ENCODE measurements at regions not wholly inside any gene's neighbourhood (a gene's known extent, or its start where the extent isn't known, plus 50 kb on each side); places are given as distances from the start of the nearest gene placed in this dataset.
A peak's percentile ranks its signal among the peaks of the same experiment; 100 is the strongest.
"Not testable (repeated sequence)": the region's sequence is repeated elsewhere in the genome, so short reads cannot be mapped to it uniquely, and the experiment has no call there.

DNA sequence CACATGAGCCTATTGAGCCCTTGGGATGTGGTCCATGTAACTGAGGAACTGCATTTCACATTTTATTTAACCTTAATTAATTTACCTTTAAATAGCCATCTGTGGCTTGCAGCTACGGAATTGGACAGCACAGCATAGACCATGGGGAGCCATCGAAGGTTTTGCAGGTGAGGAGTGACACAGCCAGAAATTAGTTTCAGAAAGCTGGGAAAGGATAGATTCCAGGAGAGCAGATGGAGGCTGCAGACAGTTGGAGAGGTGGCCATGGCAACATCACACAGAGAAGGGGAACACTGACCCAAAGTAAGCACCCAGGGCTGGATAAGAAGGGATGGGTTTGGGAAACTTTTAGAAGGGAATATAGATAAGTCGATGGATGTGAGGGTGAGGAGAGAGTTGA, 100.1 kb upstream of the SLC6A11 start:
- Histone ChIP-seq H3K4me3 (no peak overlapping the region), H3K36me3 (no peaks in the 10 kb centered on the region), H3K27me3 (replicated peaks) (peaks cover 14% of the 10 kb centered on the region), H3K9me3 (replicated peaks) (no peaks in the 10 kb centered on the region), H3K27ac (no peak overlapping the region), H3K4me1 (replicated peaks) (no peaks in the 10 kb centered on the region)
- no peak for DNase-seq (ENCODE audit: low read depth in 1 of 2, low spot score in 2 of 2)

DNA sequence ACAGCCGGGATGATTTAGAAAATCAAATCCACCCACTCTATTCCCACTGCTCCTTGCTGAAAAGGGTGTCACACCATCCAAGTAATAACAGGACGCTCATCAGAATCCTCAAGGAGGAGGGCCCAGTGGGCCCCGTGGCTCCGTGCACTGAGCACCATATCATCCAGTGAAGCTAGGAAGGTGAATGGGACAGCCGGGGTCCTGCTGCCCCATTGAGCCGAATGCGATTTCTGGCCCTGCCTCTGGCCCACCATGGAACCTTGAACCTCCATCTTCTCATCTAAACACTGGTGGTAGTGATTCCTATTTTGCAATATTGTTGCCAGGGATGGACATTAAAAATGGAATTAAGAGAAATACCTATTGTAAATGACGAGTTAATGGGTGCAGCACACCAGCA, 99.1 kb upstream of the SLC6A11 start:
- Histone ChIP-seq H3K27me3 (replicated peaks) (peaks cover 11% of the 10 kb centered on the region), H3K9me3 (replicated peaks) (no peaks in the 10 kb centered on the region), H3K4me3 (no peak overlapping the region), H3K4me1 (replicated peaks) (no peaks in the 10 kb centered on the region), H3K27ac (no peak overlapping the region), H3K36me3 (no peaks in the 10 kb centered on the region)
- no peak for DNase-seq (ENCODE audit: low read depth in 1 of 2, low spot score in 2 of 2)

DNA sequence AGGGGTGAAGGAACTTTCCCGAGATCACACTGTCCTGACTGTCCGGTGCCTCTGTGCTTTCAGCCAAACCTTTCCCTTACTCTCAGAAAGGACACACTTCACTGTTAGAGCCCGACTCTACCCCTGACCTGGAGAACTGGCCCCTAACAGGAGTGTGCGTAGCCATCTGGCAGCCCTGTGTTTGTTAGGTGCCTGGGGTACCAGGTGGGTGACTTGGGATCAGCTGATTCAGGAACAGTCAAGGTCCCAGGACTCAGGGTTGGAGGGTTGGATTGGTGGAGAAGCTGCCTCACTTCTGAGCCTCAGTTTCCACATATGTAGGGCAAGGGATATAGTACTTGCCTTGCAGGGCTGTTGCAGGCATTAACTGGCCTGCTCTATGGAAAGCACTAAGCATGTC, 98.3 kb upstream of the SLC6A11 start:
- no peaks in the 10 kb centered on the region for H3K36me3 ChIP-seq
- H3K9me3 ChIP-seq (replicated peaks), result no peaks in the 10 kb centered on the region
- H3K27ac ChIP-seq, result no peak overlapping the region
- H3K4me3 ChIP-seq, result no peak overlapping the region
- no peaks in the 10 kb centered on the region for H3K4me1 ChIP-seq (replicated peaks)
- peaks cover 11% of the 10 kb centered on the region for H3K27me3 ChIP-seq (replicated peaks)
- no peak for DNase-seq (ENCODE audit: low read depth in 1 of 2, low spot score in 2 of 2)

DNA sequence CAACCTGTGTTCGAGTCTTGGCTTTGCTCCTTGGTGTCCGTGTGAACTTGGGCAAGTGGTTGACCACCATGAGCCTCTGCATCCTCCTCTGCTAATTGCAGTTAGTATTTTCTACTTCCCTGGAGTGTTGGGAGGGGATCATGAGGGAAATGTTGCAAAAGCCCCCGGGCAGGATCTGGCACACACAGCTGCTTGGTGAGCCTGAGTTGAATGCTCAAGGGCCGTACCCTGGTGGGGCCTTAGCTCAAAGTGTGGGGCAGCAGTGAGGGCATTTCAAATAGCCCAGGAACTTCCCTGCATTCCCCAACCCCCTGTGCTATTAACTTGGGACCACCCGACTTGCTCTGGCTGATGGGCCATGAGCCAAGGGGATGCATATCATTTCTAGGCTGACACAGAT, 94.9 kb upstream of the SLC6A11 start:
- Histone ChIP-seq H3K9me3 (replicated peaks) (no peaks in the 10 kb centered on the region), H3K27ac (no peak overlapping the region), H3K36me3 (no peaks in the 10 kb centered on the region), H3K4me1 (replicated peaks) (no peaks in the 10 kb centered on the region), H3K27me3 (replicated peaks) (no peaks in the 10 kb centered on the region; the same call in 1 of the 2 replicates), H3K4me3 (no peak overlapping the region)
- DNase-seq (ENCODE audit: low read depth in 1 of 2, low spot score in 2 of 2), result no peak

DNA sequence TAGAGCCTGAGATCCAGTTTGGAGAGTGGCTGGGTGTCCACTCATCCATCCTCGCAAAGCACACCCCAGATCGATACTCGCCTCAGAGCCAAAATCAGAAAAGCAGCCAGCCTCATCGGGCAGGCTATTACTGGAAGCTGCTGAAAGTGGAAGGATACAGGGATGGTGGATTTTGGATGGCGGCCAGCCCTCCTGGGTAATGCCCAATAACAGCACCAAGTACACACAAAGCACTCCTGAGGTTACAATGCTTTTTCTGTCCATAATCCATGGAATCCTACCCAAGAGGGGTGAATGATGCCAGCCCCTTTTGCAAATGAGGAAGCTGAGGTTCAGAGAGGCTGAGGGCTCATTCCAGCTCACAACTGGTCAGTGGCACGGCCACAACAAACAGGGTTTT, 93.1 kb upstream of the SLC6A11 start:
- H3K9me3 ChIP-seq (replicated peaks), result no peaks in the 10 kb centered on the region
- no peaks in the 10 kb centered on the region for H3K4me1 ChIP-seq (replicated peaks)
- H3K27me3 ChIP-seq (replicated peaks), result no peaks in the 10 kb centered on the region; the same call in 1 of the 2 replicates
- DNase-seq (ENCODE audit: low read depth in 1 of 2, low spot score in 2 of 2), result no peak
- no peak overlapping the region for H3K27ac ChIP-seq
- no peaks in the 10 kb centered on the region for H3K36me3 ChIP-seq
- H3K4me3 ChIP-seq, result no peak overlapping the region

DNA sequence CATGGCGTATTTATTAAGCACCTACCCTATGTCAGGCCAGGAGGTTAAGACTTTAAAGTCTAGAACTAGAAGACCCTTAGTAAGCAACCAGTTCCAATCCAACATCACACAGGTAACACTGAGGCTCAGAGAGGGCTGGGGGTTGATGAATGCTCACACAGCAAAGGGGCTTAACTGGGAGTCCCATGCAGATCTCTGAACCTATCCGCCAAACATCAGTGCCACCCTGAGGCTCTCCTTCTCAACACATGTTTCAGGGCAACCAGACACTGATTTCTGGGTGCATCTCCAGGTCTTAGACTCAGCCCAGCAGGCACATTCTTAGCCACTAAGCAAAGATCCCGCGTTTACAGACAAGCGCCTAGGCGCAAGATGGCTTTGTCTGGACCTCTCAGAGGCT, 92.0 kb upstream of the SLC6A11 start:
- no peaks in the 10 kb centered on the region for H3K4me1 ChIP-seq (replicated peaks)
- H3K27me3 ChIP-seq (replicated peaks), result no peaks in the 10 kb centered on the region; the same call in 1 of the 2 replicates

DNA sequence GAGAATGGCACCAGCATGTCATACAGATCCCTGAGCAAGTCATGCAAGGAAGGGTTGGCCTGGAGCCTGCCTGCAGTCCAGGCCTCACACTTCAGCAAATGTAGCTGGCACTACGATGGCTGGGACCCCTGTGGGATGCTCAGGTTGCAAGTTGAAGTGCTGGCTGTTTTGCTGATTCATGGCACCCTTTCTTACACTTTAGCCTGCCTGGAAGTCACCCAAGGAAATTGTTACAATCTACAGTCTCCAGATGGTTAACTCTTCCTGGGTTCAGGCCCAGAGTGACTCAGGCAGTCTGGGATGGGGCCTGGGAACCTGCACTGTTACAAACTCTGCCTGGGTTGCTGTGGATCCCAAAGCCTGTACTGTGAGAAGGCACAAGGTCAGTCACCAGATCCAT, 91.0 kb upstream of the SLC6A11 start:
- Histone ChIP-seq H3K27ac (no peak overlapping the region), H3K4me3 (no peak overlapping the region), H3K4me1 (replicated peaks) (no peaks in the 10 kb centered on the region), H3K9me3 (replicated peaks) (no peaks in the 10 kb centered on the region), H3K36me3 (no peaks in the 10 kb centered on the region), H3K27me3 (replicated peaks) (no peaks in the 10 kb centered on the region; the same call in 1 of the 2 replicates)
- no peak for DNase-seq (ENCODE audit: low read depth in 1 of 2, low spot score in 2 of 2)

More for the DNA sequence above, 92.0 kb upstream of the SLC6A11 start:
- Histone ChIP-seq H3K9me3 (replicated peaks) (no peaks in the 10 kb centered on the region), H3K27ac (no peak overlapping the region), H3K4me3 (no peak overlapping the region), H3K36me3 (no peaks in the 10 kb centered on the region)
- DNase-seq (ENCODE audit: low read depth in 1 of 2, low spot score in 2 of 2), result no peak

DNA sequence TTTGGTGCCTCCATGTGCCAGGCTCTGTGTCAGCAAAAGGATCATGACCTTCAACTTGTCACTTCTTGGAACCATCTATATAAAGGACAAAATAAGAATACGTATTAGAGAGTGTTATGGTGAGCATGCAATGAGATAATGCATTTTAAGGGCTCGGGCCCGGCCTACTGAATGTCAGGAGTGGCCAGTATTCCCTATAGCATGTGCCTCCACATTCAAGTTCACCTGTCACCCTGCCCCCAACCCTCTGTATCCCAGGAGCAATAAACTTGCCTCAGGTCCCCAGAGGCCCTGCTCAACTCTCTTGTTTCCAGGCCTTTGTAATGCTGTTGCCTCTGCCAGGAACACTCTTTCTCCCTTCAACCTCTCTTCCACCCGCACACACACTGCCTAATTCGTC, 90.2 kb upstream of the SLC6A11 start:
- Histone ChIP-seq H3K27ac (no peak overlapping the region), H3K9me3 (replicated peaks) (no peaks in the 10 kb centered on the region), H3K27me3 (replicated peaks) (no peaks in the 10 kb centered on the region; the same call in 1 of the 2 replicates), H3K36me3 (no peaks in the 10 kb centered on the region), H3K4me3 (no peak overlapping the region), H3K4me1 (replicated peaks) (no peaks in the 10 kb centered on the region)
- no peak for DNase-seq (ENCODE audit: low read depth in 1 of 2, low spot score in 2 of 2)

DNA sequence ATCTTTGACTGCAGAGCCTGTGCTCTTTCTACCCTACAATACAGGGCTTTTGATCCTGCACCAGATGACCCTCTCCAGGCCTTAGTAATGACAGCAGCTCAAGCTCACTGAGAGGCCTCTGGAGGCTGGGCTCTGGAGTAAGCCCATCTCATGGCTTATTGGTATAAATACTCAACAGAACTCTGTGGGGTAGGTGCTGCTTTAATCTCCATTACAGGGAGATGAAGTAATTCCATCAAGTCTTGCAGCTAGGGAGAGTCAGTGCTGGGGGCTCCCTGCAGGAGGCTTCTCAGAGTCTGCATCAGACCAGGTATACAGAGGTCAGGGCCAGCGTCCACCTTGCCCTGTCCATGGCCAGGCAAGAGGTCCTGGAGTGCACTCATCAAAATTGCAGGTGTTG, 89.2 kb upstream of the SLC6A11 start:
- Histone ChIP-seq H3K4me1 (replicated peaks) (no peaks in the 10 kb centered on the region), H3K27ac (no peak overlapping the region), H3K36me3 (no peaks in the 10 kb centered on the region), H3K9me3 (replicated peaks) (no peaks in the 10 kb centered on the region), H3K4me3 (no peak overlapping the region), H3K27me3 (replicated peaks) (no peaks in the 10 kb centered on the region)
- no peak for DNase-seq (ENCODE audit: low read depth in 1 of 2, low spot score in 2 of 2)

DNA sequence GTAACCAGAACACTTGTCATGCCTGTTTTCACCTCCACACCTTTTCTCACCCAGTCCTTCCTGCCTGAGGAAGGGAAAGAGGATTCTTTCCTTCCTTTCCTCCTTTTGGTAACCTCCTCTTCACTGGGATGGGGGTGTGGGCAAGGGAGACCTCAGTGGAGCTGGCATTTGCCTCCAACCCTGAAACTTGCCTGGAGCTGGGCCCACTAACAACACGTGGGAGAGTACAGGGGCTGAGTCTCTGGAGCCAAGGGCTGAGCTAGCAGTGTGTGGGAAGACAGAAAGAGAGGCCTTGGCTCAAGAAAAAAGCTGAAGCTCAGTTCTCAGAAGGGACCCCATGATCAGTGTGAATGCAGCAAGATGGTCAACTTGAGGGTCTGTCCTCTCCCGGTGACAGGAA, 86.6 kb upstream of the SLC6A11 start:
- DNase-seq (ENCODE audit: low read depth in 1 of 2, low spot score in 2 of 2), result no peak
- 0 out of 2 replicates have a peak, but pooled peaks cover 9% of the 10 kb centered on the region for H3K9me3 ChIP-seq (replicated peaks)
- H3K4me3 ChIP-seq, result no peak overlapping the region
- H3K27me3 ChIP-seq (replicated peaks), result no peaks in the 10 kb centered on the region
- no peaks in the 10 kb centered on the region for H3K36me3 ChIP-seq
- no peaks in the 10 kb centered on the region for H3K4me1 ChIP-seq (replicated peaks)
- H3K27ac ChIP-seq, result no peak overlapping the region

DNA sequence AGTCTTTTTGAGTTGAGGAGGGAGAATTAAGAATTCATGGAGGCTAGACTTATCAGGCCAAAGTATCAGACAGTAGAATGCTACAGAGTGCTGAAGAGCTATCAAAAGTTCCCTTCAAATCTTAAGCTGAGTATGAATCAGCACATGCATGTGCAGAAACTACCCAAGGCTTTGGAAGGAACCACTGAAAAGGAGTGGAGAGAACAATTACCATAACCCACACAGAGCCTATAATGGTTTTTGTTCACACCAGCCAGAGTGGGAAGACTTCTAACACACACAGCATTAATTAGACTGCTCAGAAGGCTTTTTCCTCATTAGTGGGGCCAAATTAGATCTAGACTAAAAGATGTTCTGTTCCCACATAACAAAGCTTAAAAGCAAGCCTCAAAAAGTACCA, 83.7 kb upstream of the SLC6A11 start:
- H3K4me3 ChIP-seq, result no peak overlapping the region
- DNase-seq (ENCODE audit: low read depth in 1 of 2, low spot score in 2 of 2), result no peak
- H3K27ac ChIP-seq, result no peak overlapping the region
- H3K27me3 ChIP-seq (replicated peaks), result no peaks in the 10 kb centered on the region
- H3K4me1 ChIP-seq (replicated peaks), result no peaks in the 10 kb centered on the region
- 0 out of 2 replicates have a peak, but pooled peaks cover 9% of the 10 kb centered on the region for H3K9me3 ChIP-seq (replicated peaks)
- H3K36me3 ChIP-seq, result no peaks in the 10 kb centered on the region

DNA sequence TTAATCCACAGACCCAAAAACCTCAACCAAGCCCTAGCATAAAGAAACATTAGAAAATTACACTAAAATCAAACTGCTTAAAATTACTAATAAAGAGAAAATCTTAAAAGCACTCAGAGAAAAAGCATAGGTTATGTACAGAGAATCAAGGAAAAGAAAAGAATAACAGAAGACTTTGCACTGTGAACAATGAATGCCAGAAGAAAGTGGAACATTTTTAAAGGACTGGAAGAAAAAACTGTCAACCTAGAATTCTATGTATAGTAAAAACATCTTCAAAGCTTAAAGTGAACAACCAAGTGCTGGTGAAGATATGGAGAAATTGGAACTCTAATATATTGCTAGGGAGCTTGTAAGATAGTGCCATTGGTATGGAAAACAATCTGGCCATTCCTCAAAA, 82.7 kb upstream of the SLC6A11 start:
- no peak overlapping the region for H3K27ac ChIP-seq
- DNase-seq (ENCODE audit: low read depth in 1 of 2, low spot score in 2 of 2), result no peak
- H3K27me3 ChIP-seq (replicated peaks), result peaks cover 6% of the 10 kb centered on the region
- H3K4me1 ChIP-seq (replicated peaks), result no peaks in the 10 kb centered on the region
- 0 out of 2 replicates have a peak, but pooled peaks cover 9% of the 10 kb centered on the region for H3K9me3 ChIP-seq (replicated peaks)
- H3K36me3 ChIP-seq, result no peaks in the 10 kb centered on the region
- H3K4me3 ChIP-seq, result no peak overlapping the region

DNA sequence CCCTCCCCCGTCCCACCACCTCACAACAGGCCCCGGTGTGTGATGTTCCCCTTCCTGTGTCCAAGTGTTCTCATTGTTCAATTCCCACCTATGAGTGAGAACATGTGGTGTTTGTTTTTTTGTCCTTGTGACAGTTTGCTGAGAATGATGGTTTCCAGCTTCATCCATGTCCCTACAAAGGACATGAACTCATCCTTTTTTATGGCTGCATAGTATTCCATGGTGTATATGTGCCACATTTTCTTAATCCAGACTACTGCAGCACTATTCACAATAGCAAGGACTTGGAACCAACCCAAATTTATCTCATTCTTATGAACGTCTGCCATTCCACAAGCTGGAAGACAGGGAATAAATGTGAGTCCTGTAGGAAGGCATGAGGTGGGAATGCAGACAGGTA, 79.6 kb upstream of the SLC6A11 start:
- H3K4me3 ChIP-seq; H3K4me1 ChIP-seq (replicated peaks); DNase-seq (ENCODE audit: low read depth in 1 of 2, low spot score in 2 of 2); H3K9me3 ChIP-seq (replicated peaks); H3K27ac ChIP-seq; H3K36me3 ChIP-seq: not testable (repeated sequence)
- peaks cover 11% of the 10 kb centered on the region for H3K27me3 ChIP-seq (replicated peaks)

DNA sequence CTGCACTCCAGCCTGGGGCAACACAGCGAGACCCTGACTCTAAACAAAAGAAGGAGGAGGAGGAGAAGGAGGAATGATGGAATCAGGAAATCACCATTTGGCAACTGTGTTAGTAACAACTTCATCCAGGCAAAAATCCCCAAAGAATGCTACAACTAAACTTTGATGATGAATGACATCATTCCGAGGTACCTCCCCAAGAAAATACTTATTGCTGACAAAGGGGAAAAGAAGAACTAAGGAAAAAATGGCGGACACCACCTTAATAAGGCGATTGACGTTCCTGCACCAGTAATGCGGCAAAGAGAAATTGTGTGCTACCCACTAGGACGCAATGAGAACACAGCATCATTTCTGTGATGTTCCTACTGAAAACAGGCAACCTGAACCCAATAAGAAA, 78.2 kb upstream of the SLC6A11 start:
- Histone ChIP-seq H3K4me1 (replicated peaks) (no peaks in the 10 kb centered on the region), H3K27ac (no peak overlapping the region), H3K36me3 (no peaks in the 10 kb centered on the region), H3K4me3 (no peak overlapping the region), H3K9me3 (replicated peaks) (0 out of 2 replicates have a peak, but pooled peaks cover 8% of the 10 kb centered on the region), H3K27me3 (replicated peaks) (peaks cover 11% of the 10 kb centered on the region)
- DNase-seq (ENCODE audit: low read depth in 1 of 2, low spot score in 2 of 2), result no peak

DNA sequence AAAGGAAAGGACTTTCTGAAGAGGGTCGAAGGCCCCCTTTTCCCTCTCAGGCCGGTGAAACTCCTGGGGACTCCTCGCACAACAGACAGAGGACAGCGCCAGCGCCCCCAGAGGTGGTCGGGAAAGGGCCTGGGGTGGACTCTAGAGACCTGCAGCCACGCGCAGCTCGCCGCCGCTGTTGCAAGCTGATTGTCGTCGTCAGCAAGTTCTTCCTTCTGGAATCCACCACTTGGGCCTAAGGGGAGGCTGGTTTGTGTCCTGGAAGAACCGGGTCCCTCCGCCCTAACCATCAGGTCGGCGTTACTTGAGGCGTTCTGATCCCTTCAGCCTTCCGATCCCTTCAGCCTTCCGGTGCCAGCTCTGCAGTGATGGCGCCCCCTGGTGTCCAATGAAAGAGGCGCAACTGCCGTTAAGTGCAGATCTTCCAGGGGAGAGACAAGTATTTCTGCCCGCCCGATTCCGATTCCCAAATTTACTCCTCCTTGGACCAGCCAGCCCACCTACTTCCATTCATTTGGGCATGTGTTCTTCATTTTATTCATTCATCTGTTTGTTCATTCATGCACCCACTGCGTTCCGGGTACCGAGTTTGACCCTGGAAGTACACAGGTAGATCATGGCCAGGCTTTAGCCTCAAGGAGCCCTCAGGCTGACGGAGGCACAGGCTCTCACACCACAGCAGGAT, 77.2 kb upstream of the SLC6A11 start:
- peak; percentile 47 to 63 for DNase-seq (ENCODE audit: low read depth in 1 of 2, low spot score in 2 of 2)

More for the DNA sequence above, 77.2 kb upstream of the SLC6A11 start:
- H3K27me3 ChIP-seq (replicated peaks), result peaks cover 11% of the 10 kb centered on the region
- no peaks in the 10 kb centered on the region for H3K36me3 ChIP-seq
- 0 out of 2 replicates have a peak, but pooled peaks cover under 1% of the 10 kb centered on the region for H3K9me3 ChIP-seq (replicated peaks)
- no peak overlapping the region for H3K27ac ChIP-seq
- H3K4me1 ChIP-seq (replicated peaks), result no peaks in the 10 kb centered on the region
- no peak overlapping the region for H3K4me3 ChIP-seq
